AG09309 (cell line): ENCODE measurements at regions not wholly inside any gene's neighbourhood (a gene's known extent, or its start where the extent isn't known, plus 50 kb on each side); places are given as distances from the start of the nearest gene placed in this dataset.

Experiments
- DNase-seq: peaks from one replicate; pipeline ENCODE4 v3.0.0-alpha.2; 2010; ENCODE audit warnings: low read depth
- H3K4me3 ChIP-seq: 2 replicates; pipeline ENCODE4 v1.5.1; 2011; ENCODE audit warnings: mild to moderate bottlenecking, low read depth, low read length, moderate library complexity; ENCODE audit not compliant: control insufficient read depth
- CTCF ChIP-seq: IDR thresholded peaks from 2 replicates; pipeline ENCODE4 v1.5.1; 2011; ENCODE audit warnings: mild to moderate bottlenecking, low read depth, low read length, inconsistent platforms; ENCODE audit not compliant: insufficient read depth, control insufficient read depth; ENCODE audit errors: missing control alignments

GRCh38 chr9:100775912-100776311 lies 198.0 kb downstream of the CAVIN4 start:
- DNase-seq: no peak
- TF ChIP-seq CTCF: no peak
- H3K4me3 ChIP-seq: no peak overlapping the region

- DNase-seq: no peak
- H3K4me3 ChIP-seq: no peak overlapping the region
- TF ChIP-seq CTCF: no peak
These were observed 206.9 kb downstream of the CAVIN4 start for GRCh38 chr9:100784755-100785154.

GRCh38 chr9:100785946-100786345 lies 208.1 kb downstream of the CAVIN4 start:
- DNase-seq: no peak
- TF ChIP-seq CTCF: no peak
- H3K4me3 ChIP-seq: no peak overlapping the region

GRCh38 chr9:100794738-100795269 lies 216.9 kb downstream of the CAVIN4 start:
- no peak for TF ChIP-seq CTCF
- no peak for DNase-seq
- H3K4me3 ChIP-seq: no peak overlapping the region

- no peak overlapping the region for H3K4me3 ChIP-seq
- no peak for TF ChIP-seq CTCF
These were observed 224.6 kb upstream of the PLPPR1 start for GRCh38 chr9:100803956-100804355.

GRCh38 chr9:100811643-100812042 lies 216.9 kb upstream of the PLPPR1 start:
- no peak for TF ChIP-seq CTCF
- no peak for DNase-seq

More at GRCh38 chr9:100803956-100804355, 224.6 kb upstream of the PLPPR1 start:
- no peak for DNase-seq

GRCh38 chr9:100813871-100814270 lies 214.7 kb upstream of the PLPPR1 start:
- H3K4me3 ChIP-seq: no peak overlapping the region
- no peak for DNase-seq
- TF ChIP-seq CTCF: no peak

More at GRCh38 chr9:100811643-100812042, 216.9 kb upstream of the PLPPR1 start:
- no peak overlapping the region for H3K4me3 ChIP-seq
